Cardiac fibroblast (primary cell): ENCODE measurements at regions not wholly inside any gene's neighbourhood (a gene's known extent, or its start where the extent isn't known, plus 50 kb on each side); places are given as distances from the start of the nearest gene placed in this dataset.
"Not testable (repeated sequence)": the region's sequence is repeated elsewhere in the genome, so short reads cannot be mapped to it uniquely, and the experiment has no call there.

Experiments used
- DNase-seq, 2 donors: peaks; one replicate each; pipeline versions ENCODE4 v3.0.0 to v3.0.0-alpha.2; 2010; ENCODE audit warnings: low read depth in 2 of 2
- H3K4me3 ChIP-seq, 2 donors: replicated peaks in 1 of 2; 1 replicate in 1 of 2; 2 replicates in 1 of 2; pipeline ENCODE4 v1.5.1; 2011; ENCODE audit warnings: low read depth in 2 of 2, low read length in 2 of 2, mild to moderate bottlenecking in 2 of 2, moderate library complexity in 1 of 2

DNA sequence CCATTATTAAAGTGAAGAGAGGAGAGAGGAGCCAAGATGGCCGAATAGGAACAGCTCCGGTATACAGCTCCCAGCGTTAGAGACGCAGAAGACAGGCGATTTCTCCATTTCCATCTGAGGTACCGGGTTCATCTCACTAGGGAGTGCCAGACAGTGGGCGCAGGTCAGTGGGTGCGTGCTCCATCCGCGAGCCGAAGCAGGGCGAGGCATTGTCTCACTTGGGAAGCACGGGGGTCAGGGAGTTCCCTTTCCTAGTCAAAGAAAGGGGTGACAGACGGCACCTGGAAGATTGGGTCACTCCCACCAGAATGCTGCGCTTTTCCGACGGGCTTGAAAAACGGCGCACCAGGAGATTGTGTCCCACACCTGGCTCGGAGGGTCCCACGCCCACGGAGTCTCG is 1305.3 kb downstream of the FOXD4L5 start:
- not testable (repeated sequence) for H3K4me3 ChIP-seq, DNase-seq
